SK-N-MC (cell line): ENCODE measurements at regions not wholly inside any gene's neighbourhood (a gene's known extent, or its start where the extent isn't known, plus 50 kb on each side); places are given as distances from the start of the nearest gene placed in this dataset.

Experiments used
- EZH2 ChIP-seq: fragments of 200-600 bp; sonication (generic); IDR thresholded peaks from one replicate; pipeline ENCODE4 v1.6.1; 2017; ENCODE audit warnings: antibody characterized with exemption
- FOXP2 ChIP-seq: optimal IDR thresholded peaks from 2 replicates; pipeline ENCODE3; 2011; ENCODE audit warnings: mild to moderate bottlenecking, moderate library complexity; ENCODE audit not compliant: insufficient read depth; ENCODE audit errors: extremely low read length, control extremely low read depth
- POLR2AphosphoS5 ChIP-seq: IDR thresholded peaks from 2 replicates; pipeline ENCODE4 v1.6.1; 2012; ENCODE audit warnings: mild to moderate bottlenecking, low read depth, low read length, borderline replicate concordance

DNA sequence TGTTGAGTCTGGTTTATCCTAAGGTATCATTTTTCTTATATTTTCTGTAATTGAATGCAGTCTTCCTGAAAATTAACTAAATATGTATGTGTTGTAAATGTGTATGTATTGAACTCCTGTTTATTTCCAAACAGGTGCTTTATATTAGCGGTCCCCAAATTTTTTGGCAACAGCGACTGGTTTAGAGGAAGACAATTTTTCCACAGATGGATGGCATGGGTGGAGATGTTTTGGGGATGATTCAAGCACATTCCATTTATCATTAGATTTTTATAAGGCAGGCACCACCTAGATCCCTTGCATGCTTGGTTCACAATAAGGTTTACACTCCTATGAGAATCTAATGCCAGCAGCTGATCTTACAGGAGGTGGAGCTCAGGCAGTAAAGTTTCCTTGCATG, 210.5 kb upstream of the ANO3 start:
- TF ChIP-seq EZH2 (no peak), POLR2AphosphoS5 (no peak), FOXP2 (no peak)
